Lower lobe of right lung (tissue), 2 donors: ENCODE measurements at regions not wholly inside any gene's neighbourhood (a gene's known extent, or its start where the extent isn't known, plus 50 kb on each side); places are given as distances from the start of the nearest gene placed in this dataset.

Experiments
- ATAC-seq, 2 donors: fragments of 200-7000 bp; cut with Tn5 transposase; one replicate each; pipeline ENCODE4 v1.9.1; 2020 to 2022; ENCODE audit warnings: mild to moderate bottlenecking in 2 of 2, moderate library complexity in 2 of 2
- DNase-seq: peaks from one replicate; pipeline ENCODE4 v3.0.0-alpha.2; 2020
- H3K27ac ChIP-seq: fragments of 200-600 bp; one replicate; pipeline ENCODE4 v1.8.0; 2022
- H3K27me3 ChIP-seq: fragments of 200-600 bp; one replicate; pipeline ENCODE4 v1.8.0; 2022; ENCODE audit warnings: low read depth
- H3K36me3 ChIP-seq: fragments of 200-600 bp; one replicate; pipeline ENCODE4 v1.8.0; 2022; ENCODE audit warnings: mild to moderate bottlenecking
- H3K4me1 ChIP-seq: fragments of 200-600 bp; one replicate; pipeline ENCODE4 v1.8.0; 2022
- H3K4me3 ChIP-seq: fragments of 200-600 bp; one replicate; pipeline ENCODE4 v1.8.0; 2022; ENCODE audit warnings: mild to moderate bottlenecking
- H3K9me3 ChIP-seq: fragments of 200-600 bp; one replicate; pipeline ENCODE4 v1.8.0; 2022
- CTCF ChIP-seq: fragments of 200-600 bp; IDR thresholded peaks from one replicate; pipeline ENCODE4 v1.8.0; 2022; ENCODE audit warnings: antibody characterized with exemption, mild to moderate bottlenecking
- intact Hi-C: fragments of 100-400 bp; cut with DNase I; formaldehyde crosslinking; loops from one replicate; pipeline ENCODE4 v1.11.0; 2022
- donor health status: DM: no; HTN: yes; CAD: no; lungs with severe emphysema.

- no peak for TF ChIP-seq CTCF
- Histone ChIP-seq H3K4me1 (peaks cover 47% of the 10 kb centered on the region), H3K27ac (peak overlapping the region; percentile 96), H3K4me3 (peak overlapping the region; percentile 88), H3K27me3 (no peaks in the 10 kb centered on the region), H3K9me3 (no peaks in the 10 kb centered on the region), H3K36me3 (peaks cover 9% of the 10 kb centered on the region)
- intact Hi-C loops: no loop called here
- DNase-seq (no peak), ATAC-seq (no peak)
Observed at GRCh38 chr3:48086705-48087104, 70.5 kb upstream of the MAP4 start.

GRCh38 chr3:48084929-48085328 is 68.7 kb upstream of the MAP4 start:
- TF ChIP-seq CTCF: no peak
- DNase-seq: no peak
- no peak for ATAC-seq
- intact Hi-C loops: no loop called here
- Histone ChIP-seq H3K9me3 (no peaks in the 10 kb centered on the region), H3K4me3 (no peak overlapping the region), H3K4me1 (peaks cover 46% of the 10 kb centered on the region), H3K36me3 (peaks cover 15% of the 10 kb centered on the region), H3K27ac (peak overlapping the region; percentile 41), H3K27me3 (no peaks in the 10 kb centered on the region)

GRCh38 chr3:48084170-48084569 is 68.0 kb upstream of the MAP4 start:
- no peak for ATAC-seq
- no peak overlapping the region for H3K27ac ChIP-seq

GRCh38 chr3:48082580-48083184 is 66.5 kb upstream of the MAP4 start:
- Histone ChIP-seq H3K4me3 (no peak overlapping the region), H3K4me1 (peaks cover 39% of the 10 kb centered on the region), H3K27ac (no peak overlapping the region), H3K27me3 (no peaks in the 10 kb centered on the region), H3K36me3 (peaks cover 15% of the 10 kb centered on the region), H3K9me3 (no peaks in the 10 kb centered on the region)
- TF ChIP-seq CTCF: no peak
- intact Hi-C loops: no loop called here
- DNase-seq: no peak
- no peak for ATAC-seq

More at GRCh38 chr3:48084170-48084569, 68.0 kb upstream of the MAP4 start:
- intact Hi-C loops: no loop called here
- no peaks in the 10 kb centered on the region for H3K9me3 ChIP-seq
- H3K27me3 ChIP-seq: no peaks in the 10 kb centered on the region
- no peak overlapping the region for H3K4me3 ChIP-seq
- peaks cover 15% of the 10 kb centered on the region for H3K36me3 ChIP-seq
- TF ChIP-seq CTCF: no peak
- DNase-seq: no peak
- H3K4me1 ChIP-seq: peaks cover 39% of the 10 kb centered on the region

GRCh38 chr3:48077815-48078214 is 61.6 kb upstream of the MAP4 start:
- no peak for ATAC-seq
- H3K36me3 ChIP-seq: peaks cover 6% of the 10 kb centered on the region
- H3K4me1 ChIP-seq: peaks cover 6% of the 10 kb centered on the region
- no peak for TF ChIP-seq CTCF
- H3K27me3 ChIP-seq: no peaks in the 10 kb centered on the region
- no peaks in the 10 kb centered on the region for H3K9me3 ChIP-seq
- no peak overlapping the region for H3K27ac ChIP-seq
- no peak overlapping the region for H3K4me3 ChIP-seq
- DNase-seq: no peak
- intact Hi-C loops: no loop called here

- intact Hi-C loops: no loop called here
- H3K4me1 ChIP-seq: no peaks in the 10 kb centered on the region
- ATAC-seq: no peak
- no peak overlapping the region for H3K27ac ChIP-seq
- H3K9me3 ChIP-seq: no peaks in the 10 kb centered on the region
- no peaks in the 10 kb centered on the region for H3K27me3 ChIP-seq
- TF ChIP-seq CTCF: no peak
- H3K4me3 ChIP-seq: no peak overlapping the region
- DNase-seq: no peak
- H3K36me3 ChIP-seq: peaks cover 4% of the 10 kb centered on the region
Observed at GRCh38 chr3:48070030-48070429, 53.8 kb upstream of the MAP4 start.
